ENCODE measurements at regions not wholly inside any gene's neighbourhood (a gene's known extent, or its start where the extent isn't known, plus 50 kb on each side); places are given as distances from the start of the nearest gene placed in this dataset.

- Histone ChIP-seq H3K4me2 (no peak overlapping the region), H3K27ac (no peak overlapping the region), H3K4me1 (no peaks in the 10 kb centered on the region), H3K4me3 (no peak overlapping the region), H3K9me3 (no peaks in the 10 kb centered on the region)
- FAIRE-seq (peak; percentile 28), ATAC-seq (no peak), DNase-seq (ENCODE audit: low read depth in 1 of 2, low spot score in 1 of 2) (no peak)
- CTCF ChIA-PET = no interaction called here
- 46% methylated on average over 4 of the region's 4 CpGs for WGBS (ENCODE audit: missing lambda C conversion rate)
- TF ChIP-seq JUNB (IDR thresholded peaks at IDR 0.05) (no peak), JUN (IDR thresholded peaks at IDR 0.05) (no peak), RAD21 (conservative IDR thresholded peaks at IDR 0.05 in 1 of 2, IDR thresholded peaks at IDR 0.05 in 1 of 2) (no peak), PHF8 (IDR thresholded peaks at IDR 0.05; ENCODE audit: borderline replicate concordance, low read depth) (no peak), USF2 (IDR thresholded peaks at IDR 0.05) (no peak)
- POLR2A ChIA-PET = no interaction called here
These were observed 79.3 kb downstream of the CBLL2 start for GRCh38 chrX:22351966-22352365.

- FAIRE-seq = peak; percentile 84
These were observed 84.9 kb downstream of the CBLL2 start for GRCh38 chrX:22357621-22358020.

GRCh38 chrX:22360129-22360528, 87.4 kb downstream of the CBLL2 start:
- FAIRE-seq (no peak), ATAC-seq (no peak), DNase-seq (ENCODE audit: low read depth in 1 of 2, low spot score in 1 of 2) (no peak)
- POLR2A ChIA-PET = no interaction called here
- Histone ChIP-seq H3K4me1 (no peaks in the 10 kb centered on the region), H3K27ac (no peak overlapping the region), H3K9me3 (no peaks in the 10 kb centered on the region), H3K4me2 (no peak overlapping the region), H3K4me3 (no peak overlapping the region)
- TF ChIP-seq HMGXB4 (CRISPR knock-in tag; IDR thresholded peaks at IDR 0.05; ENCODE audit: borderline replicate concordance) = no peak
- no peak for TF ChIP-seq NFE2L2 (conservative IDR thresholded peaks at IDR 0.05; ENCODE audit: low read length)
- CTCF ChIA-PET = no interaction called here
- WGBS (ENCODE audit: missing lambda C conversion rate) = 67% methylated on average over 3 of the region's 3 CpGs

More at GRCh38 chrX:22357621-22358020, 84.9 kb downstream of the CBLL2 start:
- no peak for TF ChIP-seq KDM5A (IDR thresholded peaks at IDR 0.05)
- TF ChIP-seq MAZ (IDR thresholded peaks at IDR 0.05; ENCODE audit: borderline replicate concordance, low read depth, low read length) = no peak
- TF ChIP-seq CBX8 (IDR thresholded peaks at IDR 0.05) = no peak
- no peak for TF ChIP-seq ESRRA (IDR thresholded peaks at IDR 0.05; ENCODE audit: borderline replicate concordance, low read length)
- TF ChIP-seq FOSL2 (IDR thresholded peaks at IDR 0.05) = no peak
- TF ChIP-seq FOSL2 (CRISPR knock-in tag; IDR thresholded peaks at IDR 0.05) = no peak
- no peak for TF ChIP-seq HMGXB4 (CRISPR knock-in tag; IDR thresholded peaks at IDR 0.05; ENCODE audit: borderline replicate concordance)
- no peak for TF ChIP-seq CBX2 (IDR thresholded peaks at IDR 0.05; ENCODE audit: borderline replicate concordance, low read depth)
- TF ChIP-seq USF2 (IDR thresholded peaks at IDR 0.05) = no peak
- no peak for TF ChIP-seq NFE2L2 (conservative IDR thresholded peaks at IDR 0.05; ENCODE audit: low read length)
- no peak for TF ChIP-seq PHF8 (IDR thresholded peaks at IDR 0.05; ENCODE audit: borderline replicate concordance, low read depth)
- no peak for TF ChIP-seq HOXA7 (CRISPR knock-in tag; IDR thresholded peaks at IDR 0.05)
- no peak for TF ChIP-seq NPAS2 (CRISPR knock-in tag; IDR thresholded peaks at IDR 0.05; ENCODE audit: borderline replicate concordance)
- ATAC-seq (no peak), DNase-seq (ENCODE audit: low read depth in 1 of 2, low spot score in 1 of 2) (no peak)
- WGBS (ENCODE audit: missing lambda C conversion rate) = 72% methylated on average over 2 of the region's 2 CpGs
- no peak overlapping the region for H3K27ac ChIP-seq
- POLR2A ChIA-PET = no interaction called here
- no peak overlapping the region for H3K4me3 ChIP-seq
- H3K4me1 ChIP-seq = no peaks in the 10 kb centered on the region
- H3K4me2 ChIP-seq = no peak overlapping the region
- no peaks in the 10 kb centered on the region for H3K9me3 ChIP-seq
- CTCF ChIA-PET = no interaction called here
